Left renal cortex interstitium (tissue), 4 donors: ENCODE measurements at regions not wholly inside any gene's neighbourhood (a gene's known extent, or its start where the extent isn't known, plus 50 kb on each side); places are given as distances from the start of the nearest gene placed in this dataset.

Experiments used
- DNase-seq, 4 donors: peaks; one replicate each; pipeline ENCODE4 v3.0.0-alpha.2; 2013; ENCODE audit warnings: low read depth in 4 of 4, low spot score in 2 of 4, missing footprints in 1 of 4

GRCh38 chr1:59156051-59156450, 140.8 kb upstream of the FGGY start:
- no peak for DNase-seq

- no peak for DNase-seq
Observed at GRCh38 chr1:59156526-59157199, 140.2 kb upstream of the FGGY start.

DNA sequence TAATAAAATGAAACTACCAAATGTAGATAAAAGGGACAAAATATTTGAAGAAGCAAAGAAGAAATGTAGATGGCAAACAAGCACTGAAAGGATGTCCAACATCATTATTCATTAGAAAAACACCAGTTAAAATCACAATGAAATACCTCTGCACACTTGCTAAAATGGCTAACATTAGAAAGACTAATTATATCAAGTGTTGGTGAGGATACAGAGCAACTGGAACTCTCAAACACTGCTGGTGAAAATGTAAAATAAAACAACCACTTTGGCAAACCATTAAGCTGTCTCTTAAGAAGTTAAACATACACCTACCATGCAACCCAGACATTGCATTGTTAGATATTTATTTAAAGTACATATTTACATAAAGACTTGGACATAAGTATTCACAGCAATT, 138.6 kb upstream of the FGGY start:
- no peak for DNase-seq

- DNase-seq, result no peak
Observed at GRCh38 chr1:59159557-59160203, 137.2 kb upstream of the FGGY start.

- no peak for DNase-seq
Observed at GRCh38 chr1:59161136-59161535, 135.8 kb upstream of the FGGY start.

DNA sequence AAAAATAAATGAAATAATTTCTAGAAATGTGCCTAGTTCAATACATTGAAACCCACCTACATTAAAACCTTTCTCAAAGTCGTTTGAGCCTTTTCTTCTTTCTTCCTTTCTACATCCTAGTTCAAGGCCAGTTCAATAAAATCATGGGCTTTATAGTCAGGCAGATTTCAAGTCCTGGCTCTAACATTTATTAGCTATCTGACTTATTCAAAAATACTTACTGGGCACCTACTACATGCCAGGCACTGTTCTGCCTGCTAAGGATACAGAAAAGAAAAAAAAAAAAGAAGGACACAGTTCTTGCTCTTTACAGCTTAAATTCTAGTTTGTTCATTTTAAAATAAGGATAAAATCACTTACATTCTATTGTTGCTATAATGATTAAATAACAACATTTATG, 134.2 kb upstream of the FGGY start:
- no peak for DNase-seq

DNA sequence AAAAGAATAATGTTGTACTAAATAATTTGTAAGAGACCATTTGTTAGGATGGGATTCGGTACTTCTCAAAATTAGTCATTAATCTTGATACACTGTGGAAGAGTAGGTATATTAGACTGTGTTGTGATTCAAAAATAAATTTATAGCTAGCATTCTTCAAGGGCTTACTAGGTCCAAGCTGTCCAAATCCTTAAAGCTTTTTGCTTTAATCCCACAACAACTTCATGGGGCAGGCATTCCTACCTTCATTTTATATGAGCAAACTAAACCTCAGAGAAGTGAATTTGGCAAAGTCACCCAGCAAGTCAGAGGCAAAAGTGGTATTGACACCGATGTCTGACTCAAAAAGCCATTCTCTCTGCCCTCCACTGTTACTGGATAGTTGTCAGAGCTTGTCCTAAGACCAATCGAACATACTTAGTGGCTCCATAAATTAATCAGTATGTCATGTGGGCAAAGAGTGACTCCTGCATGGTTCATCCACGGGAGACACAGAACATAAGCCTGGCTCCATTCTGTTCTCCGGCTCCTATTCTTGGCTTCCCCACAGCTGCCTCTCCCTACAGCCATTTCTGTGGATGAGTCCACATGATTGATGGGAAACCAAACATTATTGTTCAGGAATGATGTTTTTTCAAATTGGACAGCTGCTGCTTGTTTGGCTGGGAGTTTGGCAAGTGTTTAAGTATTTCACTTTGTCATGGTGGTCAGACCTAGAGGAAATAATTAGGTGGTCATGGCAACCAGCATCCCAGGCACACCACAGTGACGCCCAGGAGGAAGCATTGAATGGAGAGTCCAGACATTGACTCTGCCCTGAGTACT, 133.4 kb upstream of the FGGY start:
- no peak for DNase-seq

DNA sequence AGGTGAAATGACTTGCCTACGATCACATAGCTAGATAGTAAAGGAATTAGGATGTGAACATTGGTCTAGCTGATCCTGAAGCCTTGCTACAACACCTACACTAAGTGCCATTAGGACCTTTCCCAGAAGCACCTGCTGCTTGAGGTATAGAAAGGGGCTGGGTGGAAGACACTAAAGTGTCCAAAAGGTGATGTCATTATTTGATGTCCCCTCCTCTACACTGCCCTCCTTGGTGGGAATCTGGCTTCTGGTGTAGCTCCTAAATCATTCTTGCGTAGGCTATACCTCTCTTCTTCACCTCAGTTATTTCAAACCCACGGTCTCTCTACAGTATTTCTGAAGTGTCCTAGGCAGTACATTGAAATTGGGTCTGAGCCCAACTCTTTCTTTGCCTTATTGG, 132.5 kb upstream of the FGGY start:
- no peak for DNase-seq

- DNase-seq, result no peak
Observed at GRCh38 chr1:59165353-59165752, 131.5 kb upstream of the FGGY start.

DNA sequence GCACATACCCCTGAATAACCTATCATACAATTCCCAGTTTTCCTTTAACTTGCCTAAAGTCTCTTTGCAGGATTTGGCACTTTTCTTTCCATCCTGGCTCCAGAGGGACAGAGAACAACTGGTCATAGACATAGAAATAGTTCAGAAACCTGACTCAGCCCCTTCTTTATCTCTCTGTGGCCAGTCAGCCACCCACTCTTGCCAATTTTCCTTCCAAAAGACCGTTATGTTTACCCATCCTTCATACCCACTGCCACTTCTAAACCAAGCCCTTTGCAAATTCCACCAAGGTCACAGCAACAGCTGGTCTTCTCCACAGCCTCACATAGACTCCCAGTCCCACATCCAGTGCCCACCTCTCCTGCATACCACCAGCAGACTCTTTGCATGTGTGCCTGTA, 127.2 kb upstream of the FGGY start:
- DNase-seq, result no peak

- DNase-seq, result no peak
Observed at GRCh38 chr1:59170659-59171058, 126.2 kb upstream of the FGGY start.

GRCh38 chr1:59171788-59172187, 125.1 kb upstream of the FGGY start:
- no peak for DNase-seq

DNA sequence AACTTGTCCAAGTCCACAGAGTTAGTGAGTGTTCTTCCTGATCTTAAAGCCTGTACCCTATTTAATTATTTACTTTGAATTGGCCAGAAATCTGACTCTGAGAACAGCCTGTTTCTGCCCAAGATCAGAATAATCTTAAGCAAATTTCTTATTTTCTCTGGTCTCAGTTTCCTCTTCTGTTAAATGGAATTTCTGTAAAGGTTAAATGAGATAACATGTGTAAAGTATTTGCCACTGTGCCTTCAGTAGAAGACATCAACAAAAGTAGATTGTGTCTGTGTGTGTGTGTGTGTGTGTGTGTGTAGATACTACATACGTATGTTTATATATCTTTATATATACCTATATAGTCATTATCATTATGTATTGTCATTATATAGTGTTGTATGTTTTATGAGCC, 124.2 kb upstream of the FGGY start:
- DNase-seq, result no peak

DNA sequence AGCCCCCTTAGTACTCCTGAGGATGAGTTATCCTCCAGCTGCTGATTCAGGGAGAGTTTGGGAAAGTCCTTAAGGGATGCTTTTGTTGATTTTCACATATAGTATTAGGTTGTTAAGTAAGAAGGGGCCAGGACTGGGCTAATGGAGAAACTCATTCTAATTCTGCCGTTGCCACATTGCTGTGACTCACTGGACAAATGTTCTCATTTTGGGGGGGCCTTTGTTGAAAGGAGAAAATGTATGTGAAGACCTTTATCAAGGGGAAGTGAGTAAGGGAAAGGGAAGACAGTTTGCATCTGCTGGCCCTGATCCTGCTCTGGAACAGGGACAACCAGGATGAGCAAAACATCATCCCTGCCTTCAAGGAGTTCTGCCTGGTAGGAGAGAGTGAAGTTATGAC, 123.2 kb upstream of the FGGY start:
- no peak for DNase-seq

GRCh38 chr1:59176471-59176870, 120.4 kb upstream of the FGGY start:
- DNase-seq, result no peak

- DNase-seq, result no peak
Observed at GRCh38 chr1:59177756-59178155, 119.1 kb upstream of the FGGY start.

DNA sequence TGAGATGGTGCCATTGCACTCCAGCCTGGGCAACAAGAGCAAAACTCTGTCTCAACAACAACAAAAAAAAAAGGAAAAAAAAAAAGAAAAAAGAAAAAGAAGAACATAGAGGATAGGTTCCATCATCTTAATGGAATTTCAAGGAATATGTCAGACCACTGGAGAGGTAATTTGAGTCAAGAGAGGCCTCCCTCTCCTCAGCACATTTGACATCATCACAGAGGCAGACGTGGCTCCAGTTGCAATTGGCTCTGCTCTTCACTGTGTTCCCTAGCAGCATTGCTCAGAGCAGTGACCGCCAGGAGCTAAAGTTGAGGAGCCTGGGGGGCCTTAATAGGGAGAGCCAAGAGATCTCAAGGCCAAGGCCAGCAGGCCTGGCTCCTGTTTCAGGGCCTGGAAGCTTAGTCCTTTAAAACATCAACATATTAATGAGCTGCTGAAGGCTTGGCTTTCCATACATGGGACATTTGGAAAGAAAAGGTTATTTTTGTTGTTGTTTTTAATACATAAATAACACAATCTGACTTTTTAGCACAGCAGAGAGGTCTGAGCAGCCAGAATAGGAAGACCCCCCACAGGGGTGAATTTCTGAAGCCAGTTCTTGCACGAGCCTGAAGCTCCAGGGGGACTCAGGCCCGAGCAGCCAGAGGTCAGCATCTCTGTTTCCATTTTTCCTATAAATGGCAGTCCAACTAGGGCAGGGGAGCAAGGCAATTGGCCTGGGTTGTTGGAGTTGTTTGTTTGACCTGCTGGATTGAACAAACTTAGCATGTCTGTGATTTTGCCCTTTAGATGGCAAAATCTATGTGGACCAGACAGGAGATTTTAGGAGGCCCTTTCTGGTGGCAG, 118.3 kb upstream of the FGGY start:
- DNase-seq, result peak in 2 of 4 donors; percentile 62

GRCh38 chr1:59179673-59180072, 117.2 kb upstream of the FGGY start:
- DNase-seq, result no peak

DNA sequence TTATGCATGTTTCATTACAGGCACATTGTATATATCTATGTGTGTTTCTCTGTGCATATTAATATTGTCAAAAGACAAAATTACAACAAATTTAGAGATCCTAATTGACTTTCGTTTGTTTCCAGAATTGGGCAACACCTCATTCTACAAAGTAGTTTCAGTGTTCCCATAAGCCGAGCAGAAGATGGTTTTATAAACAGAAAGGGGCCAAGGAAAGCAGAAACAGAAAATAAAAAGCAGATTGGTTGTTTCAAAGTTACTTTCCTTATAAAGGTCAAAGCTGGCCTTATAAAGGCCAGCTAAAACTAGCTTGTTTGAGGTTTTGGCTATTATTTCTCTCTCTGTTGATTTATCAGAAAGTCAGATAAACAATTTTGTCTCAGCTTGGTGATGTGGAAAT, 116.2 kb upstream of the FGGY start:
- no peak for DNase-seq

DNA sequence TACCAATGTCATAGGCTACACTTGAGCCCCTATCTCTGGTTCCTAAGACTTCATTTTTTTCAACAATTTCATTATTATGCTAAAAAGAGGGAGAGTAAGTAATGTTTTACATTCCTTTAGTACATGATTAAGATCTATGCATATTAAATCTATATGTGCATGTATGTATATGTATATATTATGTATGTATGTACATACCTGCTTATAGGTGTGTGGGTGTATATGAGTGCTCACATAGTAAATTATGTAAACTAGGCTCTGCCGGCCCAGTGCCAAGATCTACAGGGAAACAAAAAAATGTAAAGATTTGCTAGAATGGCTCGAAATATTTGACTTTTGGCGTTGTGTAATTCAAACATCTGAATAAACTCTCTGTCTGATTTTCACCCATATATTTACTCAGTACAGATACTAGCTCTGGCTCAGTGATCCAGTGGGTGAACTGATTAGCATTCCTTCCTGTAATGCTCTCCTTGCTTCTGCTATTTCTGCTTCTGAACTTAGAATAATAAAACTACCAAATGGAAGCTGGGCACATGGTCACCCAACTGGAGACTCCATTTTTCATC, 113.1 kb upstream of the FGGY start:
- DNase-seq, result no peak
